NCI-H526 (cell line): ENCODE measurements at regions not wholly inside any gene's neighbourhood (a gene's known extent, or its start where the extent isn't known, plus 50 kb on each side); places are given as distances from the start of the nearest gene placed in this dataset.
A peak's percentile ranks its signal among the peaks of the same experiment; 100 is the strongest.

Experiments used
- DNase-seq, 2 experiments: peaks; one replicate each; lab custom pipeline; 2025; lab: John Stamatoyannopoulos, UW

DNA sequence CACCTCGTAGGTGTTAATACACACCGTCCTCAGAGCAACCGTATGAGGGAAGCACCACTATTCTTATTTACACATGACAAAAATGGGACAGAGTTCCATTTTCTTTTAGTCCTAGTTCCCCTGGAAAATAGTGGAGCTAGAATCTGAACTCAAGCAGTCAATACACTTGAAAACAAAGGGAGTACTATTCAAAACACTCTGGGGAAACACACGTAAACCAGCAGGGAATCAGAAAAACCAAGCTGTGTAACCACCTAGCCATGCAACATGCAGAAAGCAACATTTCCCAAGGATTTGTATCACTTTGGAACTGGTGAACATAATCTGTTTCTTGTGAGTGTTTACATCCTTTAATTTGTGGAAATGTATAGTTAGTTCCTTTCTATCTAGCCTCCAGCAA is 208.2 kb downstream of the UBE2E3 start:
- DNase-seq: no peak

DNA sequence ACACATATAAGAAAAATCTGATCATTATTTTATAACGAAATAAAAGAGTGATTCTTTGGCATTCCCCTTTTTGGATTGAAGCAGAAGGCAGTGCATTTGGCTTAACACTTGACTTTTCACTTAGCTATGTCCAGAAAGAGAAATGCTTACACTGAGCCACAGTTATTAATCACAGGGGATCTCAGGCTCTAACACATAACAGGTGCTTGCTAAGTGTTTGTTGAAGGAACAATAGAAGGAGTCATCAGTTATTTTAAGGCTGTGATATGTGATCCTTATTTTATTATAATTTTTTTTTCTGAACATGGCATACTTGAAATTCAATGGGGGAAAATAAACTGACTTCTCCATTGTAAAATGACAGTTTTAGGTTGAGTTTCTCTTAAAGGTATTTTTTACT is 209.5 kb downstream of the UBE2E3 start:
- DNase-seq: no peak

- DNase-seq: no peak
Observed at GRCh38 chr2:181190711-181191110, 210.3 kb downstream of the UBE2E3 start.

GRCh38 chr2:181193550-181193949 is 213.1 kb downstream of the UBE2E3 start:
- no peak for DNase-seq

DNA sequence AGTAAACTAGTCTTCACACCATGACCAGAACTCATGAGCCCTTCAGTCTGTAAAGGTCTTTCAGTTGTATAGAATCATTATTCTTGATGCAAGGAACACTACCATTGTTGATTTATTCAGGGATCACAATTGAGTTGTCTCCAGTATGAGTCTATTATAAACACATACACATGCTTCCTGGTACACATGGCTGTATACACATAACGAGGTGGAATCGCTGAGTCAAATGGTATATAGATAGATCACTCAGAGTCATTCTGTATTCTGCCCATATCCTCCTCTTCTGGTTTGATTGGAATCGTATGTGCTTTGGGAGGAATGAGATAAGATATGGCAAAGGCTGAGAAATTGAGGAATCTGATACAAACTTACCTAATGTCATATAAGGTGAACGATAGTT is 216.0 kb downstream of the UBE2E3 start:
- no peak for DNase-seq

GRCh38 chr2:181197140-181197760 is 216.8 kb downstream of the UBE2E3 start:
- DNase-seq: no peak

- DNase-seq: no peak
Observed at GRCh38 chr2:181198183-181198864, 217.9 kb downstream of the UBE2E3 start.

DNA sequence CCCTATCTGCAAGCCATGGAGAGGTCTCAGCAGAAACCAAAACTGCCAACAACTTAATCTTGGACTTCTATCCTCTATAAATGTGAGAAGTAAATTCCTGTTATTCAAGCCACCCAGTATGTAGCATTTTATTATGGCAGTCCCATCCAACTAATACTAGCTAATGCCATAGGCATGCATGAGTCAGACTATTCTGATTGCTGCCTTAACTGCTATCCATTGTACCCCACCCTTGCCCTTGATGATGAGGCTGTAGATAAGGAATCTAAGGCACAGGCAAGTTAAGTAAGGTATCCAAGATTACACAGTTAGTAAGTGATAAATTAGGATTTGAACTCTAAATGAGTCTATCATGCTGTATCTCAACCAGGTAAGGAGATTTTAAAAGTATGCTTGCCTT is 223.0 kb downstream of the UBE2E3 start:
- DNase-seq: no peak

- no peak for DNase-seq
Observed at GRCh38 chr2:181203916-181204315, 223.5 kb downstream of the UBE2E3 start.

DNA sequence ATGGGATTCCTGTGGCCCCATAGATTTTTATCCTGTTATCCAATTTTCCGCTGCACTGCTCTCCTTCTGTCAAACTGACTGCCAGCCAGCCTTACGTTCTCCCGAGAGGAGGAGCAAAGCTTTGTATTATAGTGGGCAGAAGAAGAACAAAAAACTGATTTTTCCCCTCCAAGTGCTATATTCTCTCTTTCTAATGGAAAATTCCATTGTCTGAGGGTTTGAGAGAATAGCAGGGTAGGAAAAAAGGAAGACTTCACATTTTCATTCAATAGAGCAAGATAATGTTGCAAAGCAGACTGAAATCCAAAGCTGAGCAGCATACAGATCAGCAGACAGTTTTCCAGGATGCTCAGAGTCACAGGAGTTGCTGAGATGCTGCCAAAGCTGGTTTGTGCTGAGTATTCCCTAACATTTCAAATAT is 238.0 kb downstream of the UBE2E3 start:
- DNase-seq: no peak

DNA sequence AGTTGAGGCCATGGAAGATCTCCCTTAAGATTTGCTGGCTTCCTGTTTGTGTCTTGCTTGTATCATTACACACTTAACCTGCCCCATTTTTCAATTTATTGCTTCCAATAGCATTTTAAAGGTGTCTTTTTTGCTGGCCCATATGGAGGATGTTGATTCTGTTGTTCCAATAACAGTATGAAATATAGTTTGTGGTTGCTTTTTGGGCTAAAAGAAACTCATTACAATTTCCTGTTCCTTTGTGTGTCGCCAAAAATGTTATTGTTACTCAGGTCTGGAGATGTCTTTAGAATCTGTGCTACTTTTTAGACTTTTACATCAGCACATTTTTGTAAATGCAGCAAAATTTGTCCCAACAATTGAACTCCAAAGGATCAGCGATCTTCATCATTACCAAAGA is 234.0 kb upstream of the ITGA4 start:
- no peak for DNase-seq

DNA sequence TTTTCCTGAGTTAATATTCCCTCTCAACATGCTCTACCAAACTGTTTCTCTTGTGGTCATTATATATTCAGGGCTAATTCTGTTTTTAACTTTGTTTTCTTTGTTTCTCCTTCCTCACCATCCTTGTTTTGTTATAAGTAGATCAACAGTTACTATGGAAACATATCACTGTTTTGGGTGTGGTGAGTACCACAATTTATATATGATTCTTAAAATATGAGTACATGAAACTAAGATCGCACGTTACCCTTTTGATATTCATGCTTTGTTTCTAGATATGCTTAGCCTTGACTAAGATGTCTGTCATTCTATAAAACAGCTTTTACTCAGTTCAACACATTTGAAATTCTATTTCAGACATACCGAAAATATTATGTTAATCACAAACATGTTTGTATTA is 232.3 kb upstream of the ITGA4 start:
- no peak for DNase-seq

GRCh38 chr2:181228661-181229060 is 228.5 kb upstream of the ITGA4 start:
- no peak for DNase-seq

DNA sequence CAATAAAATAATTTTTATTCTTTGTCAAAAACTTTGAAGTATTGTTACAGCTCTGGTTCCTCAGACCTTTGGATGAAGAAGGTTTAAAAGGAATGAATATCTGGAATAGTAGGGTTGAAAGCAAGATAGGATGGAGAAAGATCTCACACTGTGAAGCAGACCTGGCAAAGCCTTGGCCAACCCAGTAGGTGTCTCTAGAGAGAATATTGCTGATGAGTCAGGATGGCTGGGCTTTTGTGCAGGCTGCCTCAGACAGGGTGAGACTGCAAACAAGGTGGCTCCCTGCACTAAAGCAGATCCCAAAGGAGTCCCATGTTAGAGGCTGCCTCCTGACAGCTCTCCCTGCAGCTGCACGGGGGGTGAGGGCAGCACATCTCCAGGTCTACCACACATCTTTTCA is 226.0 kb upstream of the ITGA4 start:
- no peak for DNase-seq

GRCh38 chr2:181231886-181232621 is 225.1 kb upstream of the ITGA4 start:
- no peak for DNase-seq

DNA sequence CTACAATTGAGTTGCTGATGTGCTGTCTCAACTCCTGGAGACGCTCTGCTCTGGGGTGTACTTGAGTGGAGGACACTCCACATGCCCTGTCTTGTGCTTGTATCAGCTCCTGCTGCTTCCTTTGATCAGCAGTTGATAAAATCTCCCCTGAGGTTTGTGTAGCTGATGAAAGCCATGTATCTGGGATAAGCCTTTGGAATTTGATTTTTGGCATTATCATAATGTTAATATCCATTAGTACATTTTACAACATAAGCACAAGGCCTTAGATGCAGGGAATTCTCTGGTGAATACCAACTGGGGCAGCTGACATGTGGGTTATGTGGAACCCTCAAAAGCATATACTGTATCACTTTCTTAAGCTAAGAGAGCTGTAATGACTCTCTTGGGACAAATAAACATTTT is 222.7 kb upstream of the ITGA4 start:
- no peak for DNase-seq

GRCh38 chr2:181235011-181235410 is 222.2 kb upstream of the ITGA4 start:
- no peak for DNase-seq

- DNase-seq: no peak
Observed at GRCh38 chr2:181235683-181236459, 221.3 kb upstream of the ITGA4 start.

DNA sequence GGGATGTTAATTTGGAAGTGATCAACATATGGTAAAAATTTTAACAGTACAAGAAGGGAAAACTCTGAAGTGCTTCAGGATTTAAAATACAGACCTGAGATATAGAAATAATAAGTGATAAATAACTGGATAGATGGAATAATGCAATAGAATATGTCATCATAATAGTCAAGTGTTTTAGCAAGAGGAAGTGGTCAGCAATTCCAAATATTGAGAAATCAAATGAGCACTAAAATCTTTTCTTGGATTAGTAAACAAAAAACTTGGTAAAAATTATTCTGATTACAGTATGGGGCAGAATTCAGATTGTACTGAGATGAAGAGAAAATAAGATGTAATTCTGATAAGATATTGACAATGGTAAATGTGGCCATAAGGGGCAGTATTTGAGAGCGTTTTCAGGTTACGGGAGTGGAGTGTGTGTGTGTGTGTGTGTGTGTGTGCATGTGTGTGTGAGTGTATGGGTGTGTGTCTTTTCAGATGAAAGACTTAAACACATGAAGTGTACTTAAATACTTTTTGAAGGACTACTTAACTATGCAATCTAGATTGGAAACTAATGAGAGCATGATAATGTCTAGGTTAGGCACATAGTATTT is 217.9 kb upstream of the ITGA4 start:
- peak in 1 of 2 experiments; percentile 21 for DNase-seq

GRCh38 chr2:181240844-181241243 is 216.3 kb upstream of the ITGA4 start:
- DNase-seq: no peak

DNA sequence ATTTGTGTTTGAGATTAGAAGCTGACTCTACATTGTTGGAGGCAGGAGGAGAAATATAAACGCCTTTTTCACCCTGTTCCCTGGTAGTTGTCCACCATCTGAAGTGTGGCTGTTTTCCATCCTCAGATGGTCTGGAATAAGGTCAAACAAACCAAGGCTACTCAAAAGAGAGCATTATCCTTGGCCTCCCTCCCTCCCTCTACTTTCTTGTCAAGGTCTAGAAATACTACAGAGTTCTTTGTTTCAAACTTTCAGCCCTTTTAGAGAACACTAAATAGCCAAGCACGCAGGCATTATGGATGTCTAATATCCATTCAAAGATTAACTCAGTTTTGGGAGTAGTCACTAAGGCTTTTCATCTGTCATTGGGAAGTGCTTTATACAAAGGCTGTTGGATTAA is 215.8 kb upstream of the ITGA4 start:
- no peak for DNase-seq

GRCh38 chr2:181241797-181242196 is 215.4 kb upstream of the ITGA4 start:
- DNase-seq: no peak
